CD4-positive, alpha-beta T cell treated with Interleukin-10 for 1 hour (primary cell): ENCODE measurements at regions not wholly inside any gene's neighbourhood (a gene's known extent, or its start where the extent isn't known, plus 50 kb on each side); places are given as distances from the start of the nearest gene placed in this dataset.

Experiments
- DNase-seq: peaks from one replicate; pipeline ENCODE4 v3.0.0-alpha.2; 2020

DNA sequence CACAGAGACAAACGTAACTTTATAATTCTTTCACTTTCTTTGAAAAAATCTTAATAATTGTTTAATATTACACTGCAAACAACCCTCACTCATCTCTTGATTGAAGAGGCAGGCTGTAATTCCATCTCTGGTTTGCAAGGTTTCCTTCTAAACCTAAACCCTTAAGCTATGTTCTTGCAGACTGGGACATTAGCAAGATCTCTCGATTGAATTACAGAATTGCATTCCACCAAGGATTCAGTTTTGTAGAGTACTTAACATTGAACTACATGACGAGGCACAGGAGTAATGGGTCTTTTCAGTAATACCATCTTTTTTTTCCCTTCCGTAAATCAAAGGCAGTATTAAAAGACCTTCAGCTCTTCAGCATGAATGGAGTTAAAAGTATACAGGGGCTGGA, 111.6 kb upstream of the EEF1E1 start:
- no peak for DNase-seq

DNA sequence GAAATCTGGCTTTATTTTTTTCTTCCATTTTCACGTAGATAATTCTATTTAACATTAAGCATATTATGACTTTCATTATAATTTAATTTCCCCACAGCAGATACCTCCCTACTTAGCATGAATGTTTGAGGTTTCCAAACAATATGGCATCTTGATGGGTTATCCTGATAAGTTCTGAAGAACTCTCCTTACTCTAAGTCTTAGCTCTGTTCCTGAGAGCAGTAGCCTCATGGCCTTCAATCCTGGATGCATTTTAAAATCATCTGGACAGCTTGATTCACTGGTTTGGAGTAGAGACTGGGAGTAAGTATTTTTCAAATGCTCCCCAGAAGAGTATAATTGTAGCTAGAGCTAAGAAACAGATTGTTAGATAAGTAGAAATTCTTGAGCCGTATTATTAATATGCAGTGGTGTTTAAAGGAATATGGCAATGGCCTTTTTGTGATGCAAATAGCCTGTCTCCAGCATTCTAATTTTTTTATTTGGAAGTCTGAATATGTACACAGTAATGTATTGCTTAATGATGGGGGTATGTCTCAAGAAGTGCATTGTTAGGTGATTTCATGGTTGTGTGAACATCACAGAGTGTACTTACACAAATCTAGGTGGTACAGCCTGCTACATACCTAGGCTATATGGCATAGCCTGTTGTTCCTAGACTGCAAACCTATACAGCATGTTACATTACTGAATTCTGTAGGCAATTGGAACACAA, 110.5 kb upstream of the EEF1E1 start:
- DNase-seq: no peak

DNA sequence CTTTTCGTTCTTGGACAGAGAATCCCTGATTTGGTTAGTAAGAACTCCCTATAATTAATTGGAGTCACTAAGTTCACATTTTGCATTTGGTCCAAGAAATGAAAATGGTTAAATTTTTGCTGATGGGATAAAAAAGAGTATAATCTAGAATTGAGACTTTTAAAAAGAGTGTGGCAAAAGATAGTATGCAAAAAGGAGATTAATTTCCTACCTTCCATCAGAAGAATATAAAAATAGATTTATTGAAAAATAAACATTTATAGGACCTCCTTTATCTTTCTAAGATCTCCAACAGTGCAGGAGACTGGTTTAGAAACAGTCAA, 105.5 kb upstream of the EEF1E1 start:
- no peak for DNase-seq

DNA sequence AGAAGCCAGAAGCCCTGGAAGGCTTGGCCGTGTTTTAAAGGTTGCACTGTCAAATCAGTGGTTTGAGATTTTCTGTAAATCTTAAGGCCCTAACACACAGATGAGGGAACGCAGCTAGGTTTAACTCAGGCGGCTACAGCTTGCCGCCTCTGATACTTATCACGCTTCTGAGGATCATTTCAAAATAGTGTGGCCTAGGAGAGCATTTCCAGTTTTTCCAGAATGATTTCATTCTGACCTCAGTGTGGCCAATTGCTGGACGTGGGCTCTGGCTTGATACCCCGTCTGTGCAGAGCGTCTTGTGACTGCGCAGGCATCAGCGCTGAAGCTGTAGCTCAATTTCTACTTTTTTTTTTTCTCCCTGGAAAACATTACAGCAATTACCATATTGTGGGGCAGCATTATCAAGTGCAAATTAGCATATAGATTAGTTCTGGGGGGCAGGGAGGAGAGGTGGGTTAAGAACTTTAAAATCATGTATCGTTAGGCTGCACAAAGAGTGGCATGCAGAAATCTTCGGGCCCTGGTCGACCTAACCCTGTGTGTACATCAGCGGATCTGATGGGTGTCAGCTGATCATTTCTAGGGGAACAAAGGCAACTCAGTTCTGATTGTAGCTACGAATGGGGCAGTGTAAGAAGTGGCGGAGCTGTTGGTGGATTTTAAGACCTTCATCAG, 105.0 kb upstream of the EEF1E1 start:
- no peak for DNase-seq

DNA sequence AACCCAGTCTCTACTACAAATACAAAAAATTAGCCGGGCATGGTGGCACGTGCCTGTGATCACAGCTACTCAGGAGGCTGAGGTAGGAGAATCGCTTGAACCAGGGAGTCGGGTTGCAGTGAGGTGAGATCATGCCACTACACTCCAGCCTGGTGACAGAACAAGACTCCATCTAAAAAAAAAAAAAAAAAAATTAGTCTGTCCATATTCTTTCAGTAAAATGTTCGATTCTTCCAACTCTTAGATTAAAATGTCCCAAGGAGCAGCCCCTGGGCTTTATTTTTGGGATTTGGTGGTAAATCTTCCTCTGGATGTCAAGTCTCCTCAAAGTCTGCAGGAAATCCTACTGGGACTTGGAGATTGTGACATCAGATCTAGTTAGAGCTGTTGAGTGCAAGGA, 101.0 kb upstream of the EEF1E1 start:
- DNase-seq: no peak

DNA sequence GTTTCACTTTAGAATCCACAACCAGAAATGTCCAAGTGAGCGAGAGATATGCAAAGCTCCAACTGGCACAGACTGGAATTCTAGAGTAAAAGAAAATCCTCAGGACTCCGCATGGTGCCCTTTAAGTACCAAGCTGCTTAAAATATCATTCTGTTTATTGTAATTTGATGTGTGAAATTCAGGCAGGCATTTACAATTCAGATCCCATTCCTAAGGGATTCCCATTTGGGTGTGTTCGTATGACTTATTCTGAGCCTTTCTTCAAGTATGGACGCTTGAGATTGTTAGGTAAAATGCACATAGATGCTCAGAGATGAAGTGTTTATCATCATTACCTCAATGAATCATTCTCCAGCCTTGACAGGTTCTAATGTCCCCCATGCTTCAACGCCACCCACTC, 99.3 kb upstream of the EEF1E1 start:
- no peak for DNase-seq

DNA sequence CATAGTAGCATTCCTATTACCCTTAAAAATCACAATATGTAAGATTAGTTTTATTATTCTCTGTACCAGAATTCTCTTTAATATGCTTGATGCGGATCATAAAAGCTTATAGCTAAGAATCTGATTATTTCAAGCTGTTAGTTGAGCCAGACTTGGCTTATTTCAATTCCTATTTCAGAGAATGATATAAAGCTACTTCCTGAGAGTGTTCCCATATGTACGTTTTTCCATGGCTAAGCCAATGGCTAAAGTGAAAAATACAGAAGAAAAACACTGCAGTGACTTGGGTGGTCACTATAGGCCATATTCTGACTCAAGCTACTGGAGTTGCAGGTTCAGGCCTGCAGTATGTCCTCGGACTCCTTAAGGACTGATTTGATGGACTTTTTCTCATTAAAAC, 97.9 kb upstream of the EEF1E1 start:
- DNase-seq: no peak

DNA sequence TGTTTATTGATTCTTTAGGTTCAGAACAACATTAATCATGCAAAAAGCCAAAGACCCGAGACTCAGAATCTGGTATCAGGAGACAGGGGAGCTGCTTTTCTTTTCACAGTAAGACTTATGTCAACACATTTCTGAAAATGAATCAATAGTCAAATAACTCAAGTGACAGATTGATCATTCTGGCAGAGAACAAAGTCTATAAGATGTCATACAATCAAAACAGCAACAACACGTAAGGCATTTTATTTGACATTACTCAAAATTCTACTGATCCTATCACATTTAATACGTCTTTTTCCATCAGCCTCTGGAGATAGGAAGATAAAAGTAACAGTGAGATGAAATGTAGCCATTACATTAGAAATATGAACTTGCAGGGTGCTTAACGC, 93.4 kb upstream of the EEF1E1 start:
- DNase-seq: no peak

DNA sequence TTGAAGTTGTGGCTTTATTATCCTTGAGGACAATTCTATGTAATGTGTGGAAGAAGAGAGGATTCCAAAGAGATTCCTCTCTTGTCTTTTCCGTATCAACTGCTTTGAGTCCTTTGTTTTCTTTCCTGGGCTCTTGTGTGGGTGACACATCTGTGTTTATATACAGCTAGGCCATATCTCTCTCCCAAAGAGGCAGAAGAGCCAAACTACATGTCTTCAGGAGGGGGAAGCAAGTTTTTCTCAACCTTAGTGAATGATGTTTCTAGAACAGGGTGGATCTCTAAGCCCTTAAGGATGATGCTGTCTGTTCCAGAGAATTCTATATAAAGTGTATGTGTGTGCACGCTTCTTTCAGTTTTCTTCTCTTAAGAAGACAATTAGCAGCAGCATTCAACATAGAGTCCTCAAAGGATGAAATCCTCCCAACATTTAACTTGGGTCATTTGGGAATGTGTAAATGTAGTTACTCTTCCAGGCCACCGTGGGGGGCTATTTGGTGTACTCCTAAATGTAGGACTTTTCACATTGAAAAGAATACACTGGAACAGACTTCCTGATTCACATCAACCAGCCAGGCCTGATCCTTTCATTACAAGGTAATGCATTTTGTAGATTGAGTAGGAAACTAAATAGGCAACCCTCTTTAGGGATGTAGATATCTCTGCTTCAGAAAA, 92.8 kb upstream of the EEF1E1 start:
- no peak for DNase-seq

DNA sequence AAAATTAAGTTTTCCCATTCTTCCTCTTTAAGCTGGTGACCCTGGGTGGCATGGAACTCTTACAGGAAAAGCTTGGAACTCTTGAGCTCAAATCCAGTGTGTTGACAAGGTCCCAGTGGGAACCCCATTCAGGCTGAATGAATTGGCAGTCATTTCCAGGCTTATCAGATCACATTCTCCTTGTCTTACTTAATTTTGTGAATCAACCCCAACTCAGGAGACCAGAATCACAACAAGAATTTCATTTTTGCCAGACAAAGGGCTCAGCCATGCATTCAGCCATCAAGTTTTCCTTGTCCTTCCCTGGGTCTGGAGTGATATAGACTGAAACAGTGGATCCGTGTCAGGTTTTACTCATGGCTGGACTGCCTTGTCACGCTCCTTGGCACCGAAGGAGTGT, 92.1 kb upstream of the EEF1E1 start:
- DNase-seq: no peak

DNA sequence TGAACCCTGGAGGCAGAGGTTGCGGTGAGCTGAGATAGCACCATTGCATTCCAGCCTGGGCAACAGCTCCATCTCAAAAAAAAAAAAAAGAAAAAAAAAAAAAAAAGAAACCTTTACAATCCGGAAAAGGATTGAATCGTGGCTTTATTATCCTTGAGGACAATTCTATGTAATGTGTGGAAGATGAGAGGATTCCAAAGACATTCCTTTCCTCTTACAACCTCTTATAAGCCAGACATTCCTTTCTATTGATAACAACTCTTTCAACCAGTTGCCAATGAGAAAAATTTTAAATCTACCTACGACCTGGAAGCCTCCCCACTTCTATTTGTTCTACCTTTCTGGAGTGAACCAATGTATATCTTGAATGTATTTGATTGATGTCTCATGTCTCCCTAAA, 91.2 kb upstream of the EEF1E1 start:
- no peak for DNase-seq

DNA sequence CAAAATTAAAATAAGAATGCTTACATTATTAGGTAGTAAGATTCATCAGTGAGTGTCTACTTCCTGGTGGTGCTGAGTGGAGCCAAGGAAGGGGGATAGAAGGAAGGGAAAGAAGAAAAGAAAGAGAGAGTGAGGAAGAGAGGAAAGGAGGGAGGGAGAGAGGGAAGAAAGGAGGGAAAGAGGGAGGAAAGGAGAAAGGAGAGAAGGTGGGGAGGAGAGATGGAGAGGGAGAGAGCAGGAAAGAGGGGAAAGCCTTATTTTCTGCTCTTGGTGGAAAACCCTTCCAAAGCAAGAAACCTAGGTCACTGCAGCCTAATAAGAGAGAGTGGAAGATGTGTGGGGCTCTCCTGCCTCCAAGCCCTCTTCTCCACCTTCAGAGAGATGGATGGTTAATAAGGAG, 90.2 kb upstream of the EEF1E1 start:
- no peak for DNase-seq

DNA sequence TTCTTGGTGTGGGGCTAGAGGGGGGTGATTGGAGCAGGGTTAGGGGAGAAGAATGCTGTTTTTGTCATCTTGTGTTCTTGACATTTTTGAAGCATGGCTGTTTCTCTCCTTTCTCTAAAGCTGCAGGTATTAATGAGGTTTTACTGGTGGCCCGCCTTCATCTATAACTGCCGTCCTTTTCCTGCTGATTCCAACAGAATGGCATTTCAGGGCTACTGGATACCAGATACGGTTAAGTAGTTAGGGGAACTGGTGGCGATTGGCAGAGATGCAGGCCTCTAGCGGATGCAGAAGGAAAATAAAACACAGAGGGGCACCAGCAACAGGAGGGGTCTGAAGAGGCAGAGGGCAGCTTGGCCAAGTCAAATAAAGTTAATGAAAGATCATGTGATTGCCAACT, 89.7 kb upstream of the EEF1E1 start:
- no peak for DNase-seq

DNA sequence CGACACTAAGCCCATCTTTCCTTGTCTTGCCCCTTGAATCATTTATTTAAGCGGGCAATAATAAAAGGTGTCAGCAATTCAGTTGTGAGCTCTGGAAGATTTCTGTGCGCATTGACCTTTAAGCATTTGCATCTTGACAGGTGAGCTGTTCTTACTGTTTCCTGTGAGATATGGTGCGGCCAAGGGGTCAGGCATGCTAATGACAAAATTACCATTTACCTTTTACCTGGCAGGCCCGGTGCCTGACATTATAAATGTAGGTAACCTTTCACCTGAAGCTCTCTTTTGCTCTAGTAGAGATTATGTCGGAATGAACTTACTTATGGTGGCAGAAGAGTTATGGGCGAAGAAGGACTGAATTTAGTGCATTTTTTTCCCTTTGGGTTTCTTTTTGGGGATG, 89.3 kb upstream of the EEF1E1 start:
- DNase-seq: no peak

DNA sequence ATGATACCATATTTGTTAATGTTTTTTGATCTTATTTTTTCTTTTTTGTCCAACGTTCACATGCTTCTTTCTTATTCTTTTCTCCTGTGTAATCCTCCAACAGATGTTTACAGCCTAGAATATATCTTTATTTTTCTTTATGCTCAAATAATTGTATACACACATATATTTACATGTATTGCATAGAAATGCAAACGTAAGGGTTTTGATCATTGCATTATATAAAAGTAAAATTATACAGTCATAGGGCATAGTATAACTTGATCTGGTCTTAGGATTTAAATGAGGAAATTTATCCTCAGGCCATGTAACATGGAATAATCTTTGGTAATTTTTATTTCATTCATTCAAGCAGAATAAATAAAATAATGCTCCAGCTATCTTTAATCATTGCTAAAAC, 84.9 kb upstream of the EEF1E1 start:
- DNase-seq: no peak

DNA sequence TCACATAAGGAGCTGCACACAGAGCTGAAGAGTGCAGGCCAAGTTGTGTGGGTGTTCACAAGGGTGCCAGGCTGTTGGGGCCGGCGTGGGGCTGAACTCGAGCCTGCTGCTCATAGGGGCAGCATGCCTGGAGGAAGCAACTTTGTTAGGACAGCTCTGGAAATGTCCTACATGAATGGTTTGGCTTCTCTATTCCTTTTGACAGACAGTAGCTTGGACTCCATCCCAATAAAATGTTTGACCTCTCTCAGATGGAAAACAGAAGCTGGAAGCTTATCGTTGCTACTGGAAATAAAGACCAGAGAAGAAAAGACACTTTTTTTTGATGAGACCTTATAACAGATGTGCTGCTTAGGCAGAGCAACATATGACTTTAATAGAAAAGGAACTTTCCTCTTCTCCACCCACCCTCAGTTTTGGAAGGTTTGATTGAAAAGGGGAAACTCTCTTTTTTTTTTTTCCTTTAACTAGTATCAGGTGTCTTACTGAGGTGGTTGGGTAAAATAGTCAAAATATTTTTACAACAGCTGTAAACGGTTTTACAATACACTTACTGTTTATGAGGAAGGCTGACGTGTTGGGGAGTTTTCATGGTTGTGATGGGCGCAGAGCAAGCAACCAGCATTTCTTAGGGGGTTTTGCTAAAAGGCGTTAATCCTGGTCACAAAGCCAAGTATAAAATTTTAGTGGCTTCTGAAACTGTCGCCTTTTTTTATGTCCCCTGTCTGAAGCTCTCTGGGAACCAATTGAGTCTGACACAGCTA, 80.7 kb upstream of the EEF1E1 start:
- no peak for DNase-seq

DNA sequence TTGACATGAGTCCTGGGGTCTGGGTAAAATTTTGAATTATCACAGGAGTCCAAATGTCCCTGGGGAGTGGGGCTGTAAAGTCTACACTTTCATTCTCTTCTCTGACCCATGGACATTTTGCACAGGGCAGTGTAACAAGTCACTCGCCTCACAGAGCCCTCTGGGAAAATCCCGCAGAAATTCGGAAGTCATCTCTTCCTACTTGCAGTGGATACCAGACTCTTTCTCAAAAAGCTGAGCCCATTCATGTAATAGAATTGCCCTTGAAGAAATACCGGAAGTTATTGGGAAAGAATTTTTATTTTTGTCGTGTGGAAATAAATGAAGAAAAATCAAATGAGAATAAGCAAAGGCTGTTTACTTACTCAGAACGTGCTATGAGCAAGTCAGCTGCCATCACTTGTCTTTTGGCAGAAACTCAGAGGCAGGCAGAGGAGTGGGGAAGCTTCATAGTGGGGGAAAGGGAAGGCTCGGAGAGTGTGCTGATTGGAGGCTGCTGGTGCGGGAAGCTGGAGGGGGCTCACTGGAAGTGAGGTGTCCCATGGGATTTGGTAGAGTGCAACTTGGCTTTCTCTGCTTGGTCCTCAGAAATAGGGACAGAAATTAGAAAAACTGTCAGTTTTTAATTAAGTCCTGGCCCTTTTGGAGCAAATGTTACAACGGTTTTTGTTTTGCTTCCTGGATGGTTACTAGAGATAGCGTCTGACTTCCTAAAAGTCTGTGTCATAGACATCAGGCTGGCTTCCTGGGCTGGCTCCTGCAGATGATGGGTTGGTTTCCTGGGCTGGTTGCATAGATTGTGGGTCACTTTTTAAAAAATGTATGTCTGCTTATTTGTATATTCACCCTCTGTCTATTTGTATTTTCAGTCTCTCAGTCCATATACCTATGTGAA, 79.8 kb upstream of the EEF1E1 start:
- no peak for DNase-seq

DNA sequence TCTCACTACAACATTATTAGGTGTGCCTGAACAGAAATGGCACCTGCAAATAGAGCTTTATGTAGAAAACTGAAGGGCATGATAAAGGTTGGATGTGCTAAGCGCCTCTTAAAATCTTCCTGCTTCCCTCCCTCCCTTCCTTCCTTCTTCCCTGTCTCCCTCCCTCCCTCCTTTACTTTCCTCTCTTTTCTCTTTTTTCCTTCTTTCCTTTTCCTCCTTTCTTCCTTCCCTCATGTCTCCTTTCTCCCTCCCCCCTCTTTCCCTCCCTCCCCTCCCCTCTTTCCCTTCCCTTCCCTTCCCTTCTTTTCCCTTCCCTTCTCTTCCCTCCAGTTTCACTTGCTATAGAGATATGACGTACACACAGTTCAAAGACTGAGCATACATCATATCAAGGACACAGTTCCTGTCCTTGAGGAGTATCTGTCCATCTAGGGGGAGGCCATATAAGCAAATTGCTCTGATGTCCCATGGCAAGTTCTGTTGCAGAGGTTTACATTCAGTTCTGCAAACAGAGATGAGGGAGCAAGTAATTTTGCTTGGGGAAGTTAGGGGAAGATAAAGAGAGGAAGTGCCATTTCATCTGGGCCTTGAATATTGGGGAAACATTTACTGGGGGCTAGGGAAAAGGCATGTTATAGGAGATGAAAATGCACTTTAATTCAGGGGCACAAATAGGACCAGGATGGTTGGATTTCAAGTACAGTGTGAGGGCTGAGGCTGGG, 79.0 kb upstream of the EEF1E1 start:
- DNase-seq: no peak

DNA sequence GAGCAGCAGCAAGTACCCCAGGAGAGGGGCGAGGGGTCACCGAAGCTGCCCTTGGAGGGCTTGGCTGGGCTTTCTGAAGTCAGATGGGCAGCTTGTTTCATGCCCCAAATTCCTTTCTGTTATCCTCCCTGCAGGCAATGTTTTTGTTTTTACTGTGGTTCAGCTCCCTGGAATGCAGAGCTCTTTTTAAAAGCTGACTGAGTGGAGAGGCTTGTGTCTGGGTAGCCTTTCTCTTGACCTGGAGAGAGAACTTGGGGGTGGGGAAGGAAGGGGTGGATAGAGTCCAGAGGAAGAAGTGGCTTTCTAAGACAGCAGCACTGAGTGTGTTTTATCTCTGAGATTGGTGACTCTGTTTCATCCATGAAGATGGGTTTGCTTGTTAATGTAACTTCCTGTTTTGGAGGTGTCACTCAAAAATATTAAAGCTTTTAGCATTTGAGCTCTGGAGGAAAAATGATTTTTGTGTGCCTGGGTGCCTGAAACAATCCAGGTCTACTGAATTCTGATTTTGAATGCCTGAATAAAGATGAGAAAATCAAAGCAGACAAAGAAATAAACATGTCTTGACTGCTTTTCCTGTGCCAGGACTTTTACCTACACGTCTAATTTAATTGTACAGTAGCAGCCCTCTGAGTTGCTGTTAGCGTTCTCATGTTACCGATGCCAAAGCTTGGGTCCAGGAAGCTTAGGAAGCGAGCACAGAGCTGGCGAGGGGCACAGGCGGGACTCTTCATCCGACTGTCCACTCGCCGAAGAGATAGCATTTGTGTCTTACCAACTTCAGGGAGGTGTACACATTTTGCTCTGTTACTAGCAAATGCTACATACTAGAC, 78.2 kb upstream of the EEF1E1 start:
- no peak for DNase-seq

DNA sequence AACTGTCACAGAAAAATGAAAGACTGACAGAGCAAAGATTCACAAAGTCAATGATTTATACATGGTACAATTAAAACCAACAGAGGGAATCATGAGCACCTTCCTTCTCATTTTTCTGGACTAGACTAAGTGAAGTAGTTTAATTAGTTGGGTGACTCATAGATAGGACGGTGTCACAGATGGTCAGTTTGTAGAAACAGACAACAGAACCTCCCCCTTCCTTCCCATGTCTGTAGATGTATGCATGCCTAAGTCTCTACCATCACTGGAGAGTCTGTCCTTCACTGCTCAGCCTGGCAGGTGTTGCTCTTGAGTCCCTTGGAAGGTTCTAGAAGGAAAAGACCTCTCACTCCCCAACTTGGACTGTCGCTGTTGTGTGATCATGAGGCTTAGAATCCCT, 75.4 kb upstream of the EEF1E1 start:
- DNase-seq: no peak
